Subcutaneous abdominal adipose tissue (tissue), 5 donors: ENCODE measurements at regions not wholly inside any gene's neighbourhood (a gene's known extent, or its start where the extent isn't known, plus 50 kb on each side); places are given as distances from the start of the nearest gene placed in this dataset.

Experiments used
- H3K27ac ChIP-seq: one replicate; pipeline ENCODE4 v1.7.0; 2013; ENCODE audit warnings: low read depth, mild to moderate bottlenecking, inconsistent platforms, low read length, moderate library complexity
- H3K27me3 ChIP-seq, 5 donors: one replicate each; pipeline ENCODE4 v1.7.0; 2013; ENCODE audit warnings: low read length in 5 of 5, inconsistent platforms in 1 of 5; ENCODE audit not compliant: control insufficient read depth in 5 of 5, insufficient read depth in 4 of 5
- H3K36me3 ChIP-seq, 5 donors: one replicate each; pipeline ENCODE4 v1.7.0; 2013; ENCODE audit warnings: low read length in 5 of 5; ENCODE audit not compliant: control insufficient read depth in 5 of 5, insufficient read depth in 5 of 5
- H3K4me1 ChIP-seq, 5 donors: one replicate each; pipeline ENCODE4 v1.7.0; 2013; ENCODE audit warnings: low read length in 5 of 5, mild to moderate bottlenecking in 3 of 5, moderate library complexity in 1 of 5; ENCODE audit not compliant: control insufficient read depth in 5 of 5, insufficient read depth in 5 of 5
- H3K4me3 ChIP-seq, 5 donors: one replicate each; pipeline ENCODE4 v1.7.0; 2013; ENCODE audit warnings: low read length in 5 of 5, low read depth in 1 of 5
- H3K9ac ChIP-seq, 5 donors: one replicate each; pipeline ENCODE4 v1.7.0; 2013; ENCODE audit warnings: low read length in 5 of 5, mild to moderate bottlenecking in 4 of 5, moderate library complexity in 3 of 5
- H3K9me3 ChIP-seq, 5 donors: one replicate each; pipeline ENCODE4 v1.7.0; 2013; ENCODE audit warnings: low read length in 5 of 5; ENCODE audit not compliant: control insufficient read depth in 5 of 5
- donor health status: healthy.
- donor health status: healthy.
- donor health status: healthy.
- donor health status: healthy.
- donor health status: healthy.

GRCh38 chr7:16015981-16016380 lies 329.5 kb upstream of the MEOX2 start:
- H3K27ac ChIP-seq: no peak overlapping the region
- H3K36me3 ChIP-seq: no peaks in the 10 kb centered on the region
- no peaks in the 10 kb centered on the region for H3K4me1 ChIP-seq
- H3K9me3 ChIP-seq: peaks cover 0 to 3% (median 0%) of the 10 kb centered on the region in 5 donors
- no peak overlapping the region for H3K9ac ChIP-seq
- no peaks in the 10 kb centered on the region for H3K27me3 ChIP-seq
- H3K4me3 ChIP-seq: no peak overlapping the region

DNA sequence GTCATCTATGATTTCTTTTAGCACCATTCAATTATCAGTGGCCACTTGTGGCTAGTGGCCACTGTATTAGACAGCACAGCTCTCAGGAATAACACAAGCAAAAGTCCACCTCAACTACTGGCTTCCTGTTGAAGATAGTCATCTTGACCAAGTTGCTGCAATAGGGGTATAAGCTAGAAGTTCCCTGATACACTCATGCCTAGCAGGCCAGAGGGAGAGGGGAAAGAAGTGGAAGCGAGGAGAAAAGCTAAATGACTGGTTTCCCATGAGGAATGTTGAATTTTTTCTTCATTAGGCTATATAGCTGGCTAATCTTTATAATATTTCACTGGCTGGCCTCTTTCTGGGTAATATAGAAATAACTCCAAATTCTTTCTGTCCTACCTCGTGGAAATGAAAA lies 327.5 kb upstream of the MEOX2 start:
- Histone ChIP-seq H3K27me3 (no peaks in the 10 kb centered on the region), H3K4me3 (no peak overlapping the region), H3K27ac (no peak overlapping the region)

GRCh38 chr7:16007911-16008310 lies 321.4 kb upstream of the MEOX2 start:
- Histone ChIP-seq H3K27ac (no peak overlapping the region), H3K9ac (no peak overlapping the region), H3K4me1 (no peaks in the 10 kb centered on the region), H3K4me3 (no peak overlapping the region), H3K36me3 (no peaks in the 10 kb centered on the region), H3K27me3 (no peaks in the 10 kb centered on the region), H3K9me3 (peaks cover 0 to 4% (median 0%) of the 10 kb centered on the region in 5 donors)

More for the DNA sequence above, 327.5 kb upstream of the MEOX2 start:
- no peaks in the 10 kb centered on the region for H3K4me1 ChIP-seq
- H3K9ac ChIP-seq: no peak overlapping the region
- peaks cover 0 to 4% (median 0%) of the 10 kb centered on the region in 5 donors for H3K9me3 ChIP-seq
- no peaks in the 10 kb centered on the region for H3K36me3 ChIP-seq

DNA sequence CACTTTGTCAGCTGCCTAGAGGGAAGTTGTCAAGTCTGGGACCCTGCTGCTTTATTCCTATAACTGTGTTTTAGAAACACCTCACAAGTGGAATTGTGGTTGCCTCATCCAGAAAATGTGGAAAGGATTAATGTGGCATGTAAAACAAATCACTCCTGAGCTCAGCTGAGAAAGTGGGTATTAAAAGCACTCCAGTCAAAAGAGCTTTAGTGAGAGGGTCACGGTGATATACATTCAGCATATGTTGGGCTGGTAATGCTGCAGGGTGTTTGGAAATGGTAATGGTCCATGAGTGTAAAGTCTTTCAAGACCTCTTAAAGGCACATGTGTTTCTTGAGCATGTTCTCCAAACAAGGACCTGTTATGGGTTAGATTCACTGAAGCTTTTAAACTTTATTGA lies 318.2 kb upstream of the MEOX2 start:
- Histone ChIP-seq H3K4me3 (no peak overlapping the region), H3K36me3 (no peaks in the 10 kb centered on the region), H3K9ac (no peak overlapping the region), H3K27me3 (no peaks in the 10 kb centered on the region), H3K4me1 (no peaks in the 10 kb centered on the region), H3K9me3 (no peaks in the 10 kb centered on the region), H3K27ac (no peak overlapping the region)

GRCh38 chr7:16001477-16001876 lies 315.0 kb upstream of the MEOX2 start:
- H3K4me1 ChIP-seq: no peaks in the 10 kb centered on the region

DNA sequence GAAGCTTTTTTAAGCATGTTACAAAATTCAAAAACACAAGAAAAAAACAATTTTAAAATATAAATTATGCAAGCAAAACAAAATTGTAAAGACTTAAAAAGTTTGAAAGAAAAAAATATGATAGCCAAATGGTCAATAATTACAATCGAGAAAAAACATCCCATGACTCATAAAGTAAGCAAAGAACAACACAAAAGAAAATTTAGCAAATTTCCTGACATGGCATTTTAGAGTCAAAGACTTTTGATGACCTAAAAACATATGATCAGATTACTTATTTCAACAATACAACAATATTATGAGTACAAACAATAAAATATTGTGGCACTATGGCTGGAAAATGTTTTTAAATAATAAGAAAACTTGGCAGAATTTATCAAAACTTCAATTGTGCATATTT lies 312.1 kb upstream of the MEOX2 start:
- H3K9me3 ChIP-seq: no peaks in the 10 kb centered on the region
- no peaks in the 10 kb centered on the region for H3K27me3 ChIP-seq
- H3K36me3 ChIP-seq: no peaks in the 10 kb centered on the region
- H3K9ac ChIP-seq: no peak overlapping the region
- H3K27ac ChIP-seq: no peak overlapping the region
- H3K4me1 ChIP-seq: no peaks in the 10 kb centered on the region
- H3K4me3 ChIP-seq: no peak overlapping the region

More at GRCh38 chr7:16001477-16001876, 315.0 kb upstream of the MEOX2 start:
- no peaks in the 10 kb centered on the region for H3K27me3 ChIP-seq
- H3K4me3 ChIP-seq: no peak overlapping the region
- no peaks in the 10 kb centered on the region for H3K36me3 ChIP-seq
- H3K27ac ChIP-seq: no peak overlapping the region
- H3K9me3 ChIP-seq: no peaks in the 10 kb centered on the region
- no peak overlapping the region for H3K9ac ChIP-seq

GRCh38 chr7:15995027-15995426 lies 308.5 kb upstream of the MEOX2 start:
- no peak overlapping the region for H3K27ac ChIP-seq
- H3K4me3 ChIP-seq: no peak overlapping the region
- no peaks in the 10 kb centered on the region for H3K36me3 ChIP-seq
- H3K9ac ChIP-seq: no peak overlapping the region
- no peaks in the 10 kb centered on the region for H3K27me3 ChIP-seq
- no peaks in the 10 kb centered on the region for H3K9me3 ChIP-seq
- H3K4me1 ChIP-seq: no peaks in the 10 kb centered on the region

- H3K36me3 ChIP-seq: no peaks in the 10 kb centered on the region
- no peak overlapping the region for H3K9ac ChIP-seq
- no peak overlapping the region for H3K4me3 ChIP-seq
- no peaks in the 10 kb centered on the region for H3K27me3 ChIP-seq
- H3K4me1 ChIP-seq: no peaks in the 10 kb centered on the region
- no peaks in the 10 kb centered on the region for H3K9me3 ChIP-seq
- no peak overlapping the region for H3K27ac ChIP-seq
These were observed 302.7 kb upstream of the MEOX2 start for GRCh38 chr7:15989194-15989593.

DNA sequence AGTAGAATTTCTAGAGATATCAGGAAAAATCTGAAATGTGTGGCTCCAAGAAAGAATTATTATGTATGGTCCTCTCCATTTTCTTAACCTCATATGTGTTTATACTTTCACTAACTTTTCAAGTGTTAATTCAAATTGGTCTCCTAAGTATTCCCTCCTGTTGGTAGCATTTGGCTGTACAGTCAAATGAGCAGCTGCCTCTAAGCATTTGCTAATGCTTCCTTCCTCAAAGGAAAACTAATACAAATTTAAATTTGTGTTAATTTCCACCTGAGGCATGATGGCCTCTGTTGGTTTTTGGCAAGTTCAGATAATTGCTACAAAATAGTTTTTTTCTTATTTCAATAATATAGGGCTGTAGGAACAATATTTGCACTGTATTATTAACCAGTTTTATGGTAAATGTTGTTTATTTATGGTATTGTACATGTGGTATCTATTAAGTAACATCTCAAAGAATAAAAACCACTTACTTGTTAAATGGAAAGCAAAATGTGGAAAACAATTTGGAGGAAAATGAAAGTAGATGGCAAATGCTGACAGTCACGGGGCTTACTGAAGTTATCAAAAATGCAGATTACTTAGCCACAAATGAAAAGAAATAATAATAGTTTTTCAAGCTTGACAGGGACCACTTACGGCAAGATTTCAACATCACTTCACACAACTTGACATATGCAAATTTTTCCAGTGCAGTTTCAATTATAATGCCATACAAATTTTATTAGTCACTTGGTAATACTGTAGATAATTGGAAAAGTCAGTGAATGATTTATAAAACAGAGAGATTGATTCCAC lies 299.3 kb upstream of the MEOX2 start:
- no peaks in the 10 kb centered on the region for H3K36me3 ChIP-seq
- H3K27me3 ChIP-seq: no peaks in the 10 kb centered on the region
- no peak overlapping the region for H3K4me3 ChIP-seq
- H3K27ac ChIP-seq: no peak overlapping the region
- no peak overlapping the region for H3K9ac ChIP-seq
- H3K9me3 ChIP-seq: no peaks in the 10 kb centered on the region
- no peaks in the 10 kb centered on the region for H3K4me1 ChIP-seq

DNA sequence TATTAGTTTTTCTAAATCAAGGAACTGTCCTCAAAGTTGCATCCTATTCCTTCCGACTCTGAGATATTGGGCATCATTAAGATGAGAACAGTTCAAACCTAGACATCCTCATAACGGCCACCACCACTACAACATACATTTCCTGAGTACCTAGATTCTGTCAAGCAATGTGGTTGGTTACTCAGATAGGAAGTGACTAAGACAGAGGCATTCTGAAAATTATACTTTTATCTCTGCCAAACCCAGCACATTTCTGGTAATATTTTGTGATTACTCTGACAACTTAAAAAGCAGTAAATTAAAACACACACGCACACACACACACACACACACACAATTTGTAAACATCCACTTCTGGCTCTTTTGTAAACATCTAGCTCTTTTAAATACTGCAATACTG lies 291.2 kb upstream of the MEOX2 start:
- no peaks in the 10 kb centered on the region for H3K27me3 ChIP-seq
- H3K4me3 ChIP-seq: no peak overlapping the region
- H3K9ac ChIP-seq: no peak overlapping the region
- no peak overlapping the region for H3K27ac ChIP-seq
- no peaks in the 10 kb centered on the region for H3K36me3 ChIP-seq
- H3K9me3 ChIP-seq: no peaks in the 10 kb centered on the region
- H3K4me1 ChIP-seq: peaks cover 0 to 7% (median 0%) of the 10 kb centered on the region in 5 donors
